Activated CD8-positive, alpha-beta memory T cell treated with anti-CD3 and anti-CD28 coated beads, Interleukin-2, amount 50 U/mL, for 48 hours (primary cell): ENCODE measurements at regions not wholly inside any gene's neighbourhood (a gene's known extent, or its start where the extent isn't known, plus 50 kb on each side); places are given as distances from the start of the nearest gene placed in this dataset.
A peak's percentile ranks its signal among the peaks of the same experiment; 100 is the strongest.
"Not testable (repeated sequence)": the region's sequence is repeated elsewhere in the genome, so short reads cannot be mapped to it uniquely, and the experiment has no call there.

Source experiments
- DNase-seq: peaks from one replicate; pipeline ENCODE4 v3.0.0-alpha.2; 2020

DNA sequence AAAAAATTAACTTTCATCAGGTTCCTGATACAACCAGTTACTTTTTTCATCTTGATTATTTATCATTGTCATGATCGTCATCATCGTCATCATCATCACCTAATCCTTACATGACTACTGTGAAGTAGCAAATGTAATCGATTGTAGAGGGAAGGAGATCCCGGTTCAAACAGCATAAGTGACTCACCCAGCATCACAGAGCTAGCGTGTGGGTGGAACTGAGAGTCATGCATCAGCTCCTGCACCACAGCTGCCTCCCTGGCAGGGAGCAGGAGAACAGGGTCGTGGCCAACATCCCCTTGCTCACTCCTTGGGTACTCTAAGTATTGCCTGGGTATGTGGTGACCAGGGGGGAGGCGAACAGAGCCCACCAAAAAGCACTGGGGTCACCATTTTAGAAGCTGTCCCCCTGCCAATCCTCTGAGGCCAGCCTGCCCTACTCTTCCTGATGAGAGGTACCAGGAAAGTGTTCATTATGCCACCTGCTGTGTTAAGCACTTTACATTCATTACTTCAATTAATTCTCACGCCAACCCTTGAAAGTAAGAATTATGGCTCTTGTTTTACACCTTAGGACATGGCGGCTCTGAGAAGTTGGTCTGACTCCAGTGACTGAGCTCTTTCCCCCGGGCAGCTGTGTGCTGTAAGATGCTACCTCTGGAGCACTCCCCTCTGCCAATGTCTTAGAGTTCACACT lies 425.2 kb downstream of the CD83 start:
- DNase-seq: peak; percentile 78

DNA sequence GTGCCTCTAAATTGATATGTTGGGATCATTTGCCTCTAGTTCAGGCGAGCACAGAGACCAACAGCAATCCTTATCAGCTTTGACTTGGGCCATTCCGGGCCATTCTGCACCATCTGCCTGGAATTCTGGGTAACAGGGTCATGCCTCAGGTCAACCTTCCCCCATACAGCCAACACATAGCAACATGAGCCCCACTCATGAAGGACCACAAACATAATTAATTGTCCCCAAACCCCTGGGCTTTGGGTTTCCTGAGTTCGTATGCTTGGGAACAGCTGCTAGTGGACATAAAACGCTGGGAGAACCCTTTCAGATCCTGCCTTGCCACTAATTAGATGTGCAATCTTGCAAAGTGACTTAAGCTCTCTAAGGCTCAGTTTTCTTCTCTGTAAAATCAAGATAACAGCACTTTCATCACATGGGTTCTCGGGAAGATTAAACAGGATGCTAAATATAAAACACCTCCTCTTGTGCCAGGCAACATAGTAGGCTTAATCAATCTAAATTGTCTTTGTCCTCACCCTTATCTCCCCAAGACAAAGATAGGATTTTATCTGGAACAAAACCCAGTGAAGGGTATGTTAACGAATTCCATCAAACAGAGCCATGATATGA lies 426.5 kb downstream of the CD83 start:
- no peak for DNase-seq

DNA sequence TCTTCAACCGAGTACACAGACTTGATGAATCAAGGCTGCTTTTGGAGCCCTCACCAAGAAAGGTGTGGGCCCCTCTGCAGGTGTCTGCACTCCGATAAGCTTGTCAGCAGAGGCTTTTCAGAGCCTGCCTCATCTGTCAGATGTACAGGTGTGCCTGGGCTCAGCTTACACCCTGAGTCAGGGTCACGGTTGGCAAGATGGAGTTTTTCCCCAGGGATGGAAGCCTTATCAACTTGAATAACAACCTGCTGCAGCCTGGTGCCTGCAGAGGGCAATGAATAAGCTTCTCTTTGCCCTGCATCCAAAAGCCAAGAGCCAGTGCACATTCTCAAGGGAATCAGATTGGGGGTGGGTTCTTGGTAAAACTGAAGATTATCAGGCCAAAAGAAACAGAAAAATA lies 427.1 kb downstream of the CD83 start:
- no peak for DNase-seq

DNA sequence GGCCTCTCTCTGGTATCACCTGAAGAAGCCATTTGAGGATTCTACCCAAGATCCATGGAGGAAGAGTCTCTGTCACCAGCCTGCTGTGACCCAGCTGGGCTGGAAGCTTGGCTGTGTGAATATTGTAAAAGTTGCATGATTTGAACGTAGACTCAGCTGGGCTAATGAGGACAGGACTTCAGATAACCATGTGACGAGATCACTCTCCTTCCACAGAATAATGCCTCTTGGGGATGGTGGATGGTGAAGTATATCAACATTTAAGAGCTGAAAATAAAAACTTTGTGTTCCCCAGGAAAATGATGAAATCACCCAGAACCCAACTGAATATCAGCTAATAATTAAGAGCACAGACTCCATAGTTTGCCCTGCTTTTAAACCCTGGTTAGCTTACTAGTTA lies 427.9 kb downstream of the CD83 start:
- no peak for DNase-seq

DNA sequence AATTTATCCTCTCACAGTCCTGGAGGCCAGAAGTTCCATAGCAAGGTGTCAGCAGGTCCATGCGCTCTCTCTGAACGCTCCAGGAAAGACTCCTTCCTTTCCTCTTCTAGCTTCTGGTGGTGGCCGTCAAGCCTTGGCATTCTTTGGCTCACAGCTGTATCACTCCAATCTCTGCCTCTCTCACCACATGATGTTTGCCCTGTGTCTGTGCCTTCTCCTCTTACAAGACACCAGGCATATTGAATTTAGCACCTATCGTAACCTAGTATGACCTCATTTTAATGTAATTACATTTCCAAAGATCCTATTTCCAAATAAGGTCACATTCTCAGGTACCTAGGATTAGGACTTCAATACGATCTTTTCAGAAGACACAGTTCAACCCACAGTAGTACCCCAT lies 428.5 kb downstream of the CD83 start:
- DNase-seq: no peak

DNA sequence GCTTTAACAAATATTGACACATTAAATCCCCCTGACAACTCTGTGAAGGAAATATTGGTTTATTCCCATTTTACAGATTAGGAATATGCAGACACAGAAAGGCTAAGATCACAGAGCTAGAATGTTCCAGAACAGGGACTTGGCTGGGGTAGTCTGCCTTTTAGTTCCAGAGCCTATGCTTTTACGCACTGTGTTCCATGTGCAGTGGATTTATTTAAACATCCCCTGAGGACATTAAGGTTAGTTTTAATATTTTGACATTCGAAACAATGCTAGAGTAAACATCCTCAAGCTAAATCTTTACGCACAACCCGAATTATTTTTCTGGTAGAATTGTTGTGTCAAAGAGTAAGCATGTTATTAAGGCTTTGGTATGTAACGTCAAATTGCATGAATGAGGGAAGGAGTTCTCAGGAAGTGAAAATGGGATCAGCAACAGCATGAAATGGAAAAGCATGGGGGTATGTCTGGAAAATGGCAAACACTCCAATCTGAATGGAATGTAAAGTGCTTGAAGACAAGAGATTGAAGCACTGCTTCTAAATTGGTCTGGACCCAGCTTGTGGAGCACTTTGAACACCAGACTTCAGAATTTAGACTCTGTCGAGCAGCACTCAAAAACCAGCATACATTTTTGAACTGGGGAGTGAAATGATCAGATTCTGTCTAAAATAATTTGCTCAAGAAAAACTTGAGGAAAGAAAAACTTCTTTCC lies 429.9 kb downstream of the CD83 start:
- no peak for DNase-seq

DNA sequence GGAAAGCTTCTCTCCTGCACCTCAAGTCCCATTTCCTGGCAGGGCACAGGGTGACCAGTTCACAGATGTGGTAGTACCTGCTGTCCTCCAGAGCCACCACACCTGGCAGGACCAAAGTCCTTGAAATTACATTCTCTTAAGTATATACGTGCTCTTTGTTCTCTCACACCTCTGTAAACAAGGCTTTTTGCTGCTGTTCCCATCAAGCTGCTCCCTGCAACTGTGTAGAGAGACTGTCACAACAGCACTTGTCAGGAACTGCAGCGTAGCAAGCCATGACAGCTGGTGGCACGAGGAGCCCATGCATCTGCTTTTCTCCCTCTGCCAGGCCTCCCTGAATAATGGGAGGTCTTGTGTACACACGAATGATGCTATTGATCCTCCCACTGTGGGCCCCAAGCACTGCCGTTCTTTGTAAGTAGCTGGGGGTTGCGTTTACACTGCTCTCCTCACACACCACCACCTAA lies 431.8 kb downstream of the CD83 start:
- DNase-seq: no peak

DNA sequence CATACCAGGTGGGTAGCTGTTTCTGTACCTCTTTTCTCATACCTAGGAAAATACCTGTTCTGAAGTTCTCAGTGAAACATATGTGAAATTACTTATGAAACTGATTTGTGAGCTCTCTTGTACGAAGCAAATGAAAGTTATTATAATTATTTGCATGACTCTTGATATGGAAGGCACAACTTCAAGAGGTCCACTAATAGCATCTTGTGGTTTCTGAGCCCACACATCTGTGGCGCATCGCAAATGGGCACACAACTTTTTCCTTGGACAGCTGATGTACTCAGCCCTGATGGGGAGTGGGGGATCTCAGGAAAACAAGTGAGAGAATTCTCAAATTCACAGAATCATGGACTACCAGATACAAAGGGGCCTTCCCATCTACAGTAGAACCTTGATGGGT lies 432.3 kb downstream of the CD83 start:
- no peak for DNase-seq

DNA sequence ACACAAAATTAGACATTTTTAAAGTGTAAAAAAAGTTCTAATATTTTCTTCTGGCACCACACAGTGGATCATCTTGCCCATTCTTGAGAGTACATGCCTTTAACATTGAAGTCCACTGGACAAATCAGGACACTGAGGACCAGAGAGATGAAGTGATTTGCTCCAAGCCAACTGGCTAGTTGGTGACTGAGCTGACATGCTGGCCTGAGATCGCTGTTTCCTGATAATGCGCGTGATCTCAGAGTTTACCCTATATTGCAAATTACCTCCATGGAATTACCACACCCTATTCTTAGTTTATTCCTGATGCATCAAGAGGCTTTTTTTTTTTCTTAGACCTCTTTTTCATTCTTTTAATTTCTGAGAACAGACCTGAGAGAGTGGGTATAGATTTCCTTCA lies 432.8 kb downstream of the CD83 start:
- no peak for DNase-seq

DNA sequence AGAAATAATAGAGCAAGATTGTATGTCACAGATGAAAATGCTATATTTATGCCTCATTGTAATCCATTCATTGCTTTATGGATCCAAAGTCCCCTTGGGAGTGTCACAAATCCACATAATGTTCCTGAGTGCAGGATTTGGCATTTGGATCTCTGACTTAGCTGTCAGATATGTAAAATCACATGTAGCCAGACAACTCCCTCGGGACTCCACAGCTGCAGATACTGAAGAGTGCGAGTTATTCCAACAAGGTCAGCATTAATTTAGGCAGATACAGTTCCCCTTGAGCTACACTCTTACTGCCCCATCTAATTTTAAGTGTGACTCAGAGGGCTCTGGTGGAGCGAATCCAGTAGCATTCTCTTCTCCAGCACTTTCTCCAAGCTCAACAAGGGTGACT lies 433.2 kb downstream of the CD83 start:
- no peak for DNase-seq

DNA sequence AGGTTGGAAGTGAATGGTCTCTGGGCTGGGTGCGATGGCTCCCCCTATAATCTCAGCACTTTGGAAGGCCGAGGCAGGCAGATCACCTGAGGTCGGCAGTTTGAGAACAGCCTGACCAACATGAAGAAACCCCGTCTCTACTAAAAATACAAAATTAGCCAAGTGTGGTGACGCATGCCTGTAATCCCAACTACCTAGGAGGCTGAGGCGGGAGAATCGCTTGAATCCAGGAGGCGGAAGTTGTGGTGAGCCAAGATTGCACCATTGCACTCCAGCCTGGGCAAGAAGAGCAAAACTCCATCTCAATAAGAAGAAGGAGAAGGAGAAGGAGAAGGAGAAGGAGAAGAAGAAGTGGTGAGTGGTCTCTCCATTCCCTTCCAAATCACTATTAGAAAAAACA lies 434.0 kb downstream of the CD83 start:
- not testable (repeated sequence) for DNase-seq

DNA sequence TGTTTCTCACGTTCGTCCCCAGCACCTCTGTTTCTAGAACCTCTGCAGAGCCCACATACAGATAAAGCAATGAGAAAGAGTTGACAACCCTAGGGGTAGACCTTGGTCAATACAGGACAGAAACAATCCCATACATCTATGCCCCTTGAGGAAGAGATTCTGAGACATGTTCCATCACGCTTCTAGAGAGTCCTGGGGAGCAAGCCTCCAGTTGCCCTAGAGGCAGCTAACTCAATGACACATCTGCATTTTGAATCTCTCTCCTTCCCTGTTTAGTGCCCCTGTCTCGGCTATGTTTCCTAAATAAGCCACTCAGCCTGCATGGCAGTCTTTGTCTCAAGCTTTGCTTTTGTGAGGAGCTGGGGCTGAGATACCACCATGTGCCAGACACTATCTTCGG lies 435.3 kb downstream of the CD83 start:
- no peak for DNase-seq

DNA sequence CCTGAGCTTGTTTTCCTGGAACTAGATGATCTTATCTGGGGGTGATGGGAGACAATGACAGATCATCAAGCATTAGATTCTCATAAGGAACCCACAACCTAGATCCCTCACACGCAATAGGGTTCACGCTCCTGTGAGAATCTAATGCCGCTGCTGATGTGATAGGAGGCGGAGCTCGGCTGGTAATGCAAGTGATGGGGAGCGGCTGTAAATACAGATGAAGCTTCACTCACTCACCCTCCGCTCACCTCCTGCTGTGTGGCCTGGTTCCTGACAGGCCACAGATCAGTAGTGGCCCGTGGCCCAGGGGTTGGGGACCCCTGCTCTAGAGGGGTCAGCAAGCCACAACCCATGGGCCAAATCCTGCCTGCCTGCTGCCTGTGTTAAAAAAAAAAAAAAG lies 435.9 kb downstream of the CD83 start:
- DNase-seq: no peak

DNA sequence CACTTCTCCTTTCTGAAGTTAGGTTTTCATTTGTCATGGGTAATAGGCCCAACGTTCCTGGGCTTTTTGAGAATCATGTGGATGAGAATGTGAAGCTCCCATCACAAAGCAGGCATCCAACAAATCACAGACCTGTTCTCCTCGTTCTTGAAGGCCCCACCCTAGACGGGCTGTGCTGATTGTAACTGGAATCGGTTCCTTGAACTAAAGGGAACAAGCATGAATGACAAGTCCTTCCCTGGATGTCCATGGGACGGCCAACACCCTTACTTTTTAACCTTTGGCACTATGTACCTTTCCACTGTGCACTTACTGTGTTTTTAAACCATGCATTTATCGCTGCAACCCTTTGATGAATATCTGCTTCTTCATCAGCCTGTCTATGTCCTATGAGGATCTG lies 438.2 kb downstream of the CD83 start:
- DNase-seq: no peak

DNA sequence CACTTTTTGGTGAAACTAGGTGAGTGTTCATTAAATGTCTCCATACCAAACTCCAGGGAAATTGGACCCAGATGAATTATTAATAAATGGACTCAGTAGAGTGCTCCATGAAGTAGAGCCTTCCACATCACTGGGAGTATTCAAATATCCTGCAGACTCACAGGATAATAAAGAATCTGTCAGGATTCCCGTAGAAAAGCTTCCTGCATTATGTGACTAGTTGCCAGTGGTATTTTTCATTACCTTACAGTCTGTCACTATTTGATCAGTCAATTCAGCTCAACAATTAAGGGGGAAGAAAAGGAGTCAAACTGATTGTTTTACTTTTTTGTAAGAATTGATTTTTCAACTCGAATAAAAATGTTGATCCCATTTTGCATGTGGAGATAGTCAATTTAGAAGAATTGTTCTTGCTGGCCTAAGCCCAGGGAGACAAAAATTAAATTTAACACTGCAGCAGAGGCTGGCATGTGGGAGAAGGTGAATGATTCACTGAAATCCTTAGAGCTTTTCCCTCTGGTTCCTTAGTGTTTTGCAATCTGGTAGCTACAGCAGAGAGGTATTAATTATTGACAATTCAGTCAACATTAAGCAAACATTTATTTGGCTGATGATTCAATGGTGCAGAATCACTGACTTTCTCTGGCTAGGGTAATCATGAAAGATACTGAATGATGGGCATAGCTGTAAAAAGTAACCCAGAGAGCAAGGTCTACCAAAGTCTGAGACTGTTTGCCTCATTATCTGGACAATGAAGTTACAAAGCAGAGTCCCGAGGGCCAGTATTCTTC lies 442.4 kb downstream of the CD83 start:
- DNase-seq: no peak

DNA sequence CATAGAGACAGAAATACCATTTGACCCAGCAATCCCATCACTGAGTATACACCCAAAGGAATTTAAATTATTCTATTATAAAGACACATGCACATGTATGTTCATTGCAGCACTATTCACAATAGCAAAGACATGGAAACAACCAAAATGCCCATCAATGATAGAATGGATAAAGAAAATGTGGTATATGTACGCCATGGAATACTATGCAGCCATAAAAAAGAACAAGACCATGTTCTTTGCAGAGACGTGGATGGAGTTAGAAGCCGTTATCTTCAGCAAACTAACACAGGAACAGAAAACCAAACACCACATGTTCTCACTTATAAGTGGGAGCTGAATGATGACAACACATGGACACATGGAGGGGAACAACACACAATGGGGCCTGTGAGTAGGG lies 444.0 kb downstream of the CD83 start:
- DNase-seq: not testable (repeated sequence)

DNA sequence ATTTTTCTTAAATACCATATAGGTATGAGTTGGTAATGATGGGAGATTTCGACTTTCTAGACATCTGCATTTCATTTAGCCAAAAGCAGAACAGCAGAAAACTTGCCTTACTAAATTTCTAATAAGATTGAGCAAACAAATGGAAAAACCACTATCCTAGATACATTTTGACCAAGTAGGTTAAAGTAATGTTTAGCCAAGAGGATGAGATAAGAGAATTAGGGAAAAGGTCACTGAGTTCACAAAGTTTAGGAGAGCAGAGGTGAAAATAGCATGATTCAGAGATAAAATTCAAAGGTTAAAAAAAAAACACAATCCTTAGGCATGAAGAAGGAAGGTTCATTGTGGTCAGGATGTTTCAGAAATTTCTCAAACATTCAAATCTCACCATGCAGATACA lies 450.3 kb downstream of the CD83 start:
- DNase-seq: no peak

DNA sequence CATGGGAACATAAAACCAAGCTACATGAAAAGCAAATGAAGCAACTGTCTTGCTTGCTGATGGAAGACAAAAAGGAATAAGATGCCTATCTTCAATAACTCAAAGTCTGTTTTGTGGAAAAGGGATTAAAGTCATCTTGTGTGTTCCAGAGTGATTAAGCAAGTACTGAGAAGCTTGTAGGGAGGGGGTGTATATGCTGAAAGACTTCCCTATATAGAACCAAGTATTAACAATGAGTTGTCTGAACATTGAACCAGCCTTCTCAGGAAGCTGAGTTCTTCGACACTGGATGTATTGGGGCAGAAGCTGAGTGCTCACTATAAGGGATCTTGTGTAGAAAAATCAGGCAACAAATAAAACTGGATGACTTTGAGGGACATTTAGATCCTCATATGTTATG lies 451.8 kb downstream of the CD83 start:
- no peak for DNase-seq

DNA sequence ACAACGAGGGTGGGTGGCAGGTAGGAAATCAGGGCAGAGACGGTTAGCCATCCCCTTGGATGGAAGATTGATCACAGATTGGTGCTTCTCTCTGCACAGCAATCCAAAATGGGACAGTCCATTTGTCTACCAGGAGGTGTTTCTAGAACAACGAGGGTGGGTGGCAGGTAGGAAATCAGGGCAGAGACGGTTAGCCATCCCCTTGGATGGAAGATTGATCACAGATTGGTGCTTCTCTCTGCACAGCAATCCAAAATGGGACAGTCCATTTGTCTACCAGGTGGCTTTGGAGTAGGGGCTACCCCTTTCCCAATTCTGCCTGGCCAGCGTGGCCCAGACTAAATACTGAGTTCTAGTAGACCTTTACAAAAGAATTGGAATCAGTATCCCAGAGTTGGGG lies 452.3 kb downstream of the CD83 start:
- DNase-seq: not testable (repeated sequence)

DNA sequence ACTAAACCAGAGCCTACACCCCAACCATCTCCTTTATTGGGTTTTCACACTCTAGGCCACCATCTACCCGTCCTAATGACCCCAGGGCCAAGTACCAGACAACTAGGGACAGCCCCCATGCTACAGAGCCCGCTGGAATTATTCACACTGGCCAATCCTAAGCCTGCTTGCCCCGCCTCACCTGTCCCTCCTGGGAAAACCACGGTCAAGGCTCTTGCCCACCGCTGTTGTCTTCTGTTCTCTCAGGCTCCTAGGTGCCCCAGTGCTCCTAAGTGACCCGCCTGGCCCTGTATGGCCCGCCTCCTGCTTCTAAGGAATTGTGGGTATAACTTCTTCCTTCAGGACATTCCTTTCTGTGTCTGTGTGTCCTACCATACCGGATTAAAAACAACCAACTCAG lies 453.4 kb downstream of the CD83 start:
- DNase-seq: no peak

DNA sequence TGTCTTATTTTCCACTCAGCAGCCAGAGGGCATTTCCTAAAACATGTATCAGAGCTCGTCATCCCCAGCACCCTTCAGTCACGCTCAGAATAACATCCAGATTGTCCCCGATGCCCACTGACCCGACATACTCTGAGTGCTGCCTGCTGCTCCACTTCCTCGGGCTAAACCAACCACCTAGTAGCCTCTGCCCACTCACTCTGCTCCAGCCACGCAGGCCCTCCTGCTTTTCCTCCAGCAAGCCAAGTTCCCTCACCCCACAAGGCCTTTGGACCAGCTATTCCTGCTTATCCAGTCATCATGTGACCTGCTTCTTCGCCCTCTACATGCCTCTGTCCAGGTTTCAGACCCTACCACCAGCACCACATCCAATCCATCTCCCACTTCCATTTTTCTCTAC lies 454.2 kb downstream of the CD83 start:
- no peak for DNase-seq

DNA sequence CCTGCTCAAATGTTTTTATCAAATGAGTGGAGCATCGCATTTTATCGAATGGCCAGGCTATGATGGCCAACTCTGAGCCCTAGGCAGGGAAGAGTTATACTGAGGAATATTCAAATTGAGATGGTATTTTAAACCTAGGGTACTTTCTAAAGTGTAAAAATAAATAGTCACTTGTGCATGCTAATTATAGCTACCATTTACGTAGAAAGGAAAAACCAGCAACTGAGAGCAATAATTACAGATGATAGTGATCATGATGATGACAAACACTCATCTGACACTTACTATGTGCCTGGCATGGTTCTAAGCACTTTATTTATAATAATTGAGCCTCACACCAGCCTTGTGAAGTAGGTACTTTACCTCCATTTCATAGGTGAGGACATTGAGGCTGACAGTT lies 455.7 kb downstream of the CD83 start:
- no peak for DNase-seq

DNA sequence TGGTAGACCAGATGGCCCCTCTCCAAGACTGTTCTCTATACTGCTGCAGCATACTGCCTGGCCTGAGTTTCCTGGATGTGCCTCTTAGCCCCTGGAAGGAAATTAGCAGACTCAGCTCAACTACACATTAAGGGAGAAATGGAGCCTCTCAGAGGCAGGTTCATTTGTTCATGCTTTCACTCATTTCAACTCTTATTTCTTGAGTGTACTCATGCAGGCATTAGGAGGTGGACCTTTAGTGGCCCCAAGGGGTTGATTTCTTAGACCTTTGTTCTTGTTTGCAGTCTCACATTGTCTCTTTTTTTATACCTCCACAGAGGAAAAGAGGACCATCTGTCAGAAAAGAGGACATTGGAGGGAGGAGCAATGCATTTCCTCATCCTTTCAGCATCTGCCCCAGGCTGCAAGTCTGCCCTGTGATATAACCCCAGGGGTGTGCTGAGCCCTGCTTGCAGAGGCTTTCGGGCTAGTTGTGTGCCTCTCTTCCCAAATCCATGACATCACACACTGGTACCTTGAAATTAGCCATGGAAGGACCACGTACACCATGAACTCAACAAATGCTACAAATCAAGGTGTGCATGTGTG lies 456.2 kb downstream of the CD83 start:
- no peak for DNase-seq
